Glutamatergic neuron (in vitro differentiated cells): ENCODE measurements at regions not wholly inside any gene's neighbourhood (a gene's known extent, or its start where the extent isn't known, plus 50 kb on each side); places are given as distances from the start of the nearest gene placed in this dataset.

ENCODE experiments used
- DNase-seq: peaks from one replicate; pipeline ENCODE4 v3.0.0; 2022
- H3K27ac Mint-ChIP-seq: one replicate; pipeline ENCODE4 v1.8.0; 2020; ENCODE audit warnings: mild to moderate bottlenecking, mixed read lengths, inconsistent platforms; ENCODE audit not compliant: unreplicated experiment
- H3K27me3 Mint-ChIP-seq: one replicate; pipeline ENCODE4 v1.8.0; 2020; ENCODE audit warnings: mild to moderate bottlenecking, moderate library complexity, mixed read lengths, inconsistent platforms; ENCODE audit not compliant: unreplicated experiment
- H3K36me3 Mint-ChIP-seq: one replicate; pipeline ENCODE4 v1.8.0; 2020; ENCODE audit warnings: mild to moderate bottlenecking, mixed read lengths, inconsistent platforms; ENCODE audit not compliant: unreplicated experiment
- H3K4me1 Mint-ChIP-seq: one replicate; pipeline ENCODE4 v1.8.0; 2020; ENCODE audit warnings: mild to moderate bottlenecking, low read depth, mixed read lengths, inconsistent platforms; ENCODE audit not compliant: unreplicated experiment
- H3K4me3 Mint-ChIP-seq: one replicate; pipeline ENCODE4 v1.8.0; 2020; ENCODE audit warnings: mild to moderate bottlenecking, mixed read lengths, inconsistent platforms; ENCODE audit not compliant: unreplicated experiment
- H3K9me3 Mint-ChIP-seq: one replicate; pipeline ENCODE4 v1.8.0; 2020; ENCODE audit warnings: mild to moderate bottlenecking, moderate library complexity, mixed read lengths, inconsistent platforms; ENCODE audit not compliant: unreplicated experiment
- TF ChIP-seq, protein P1 (sequence below): fragments of 200-600 bp; sonication (generic); IDR thresholded peaks from one replicate; pipeline ENCODE4 v1.5.0; 2021; ENCODE audit not compliant: partially characterized antibody, unreplicated experiment

DNA sequence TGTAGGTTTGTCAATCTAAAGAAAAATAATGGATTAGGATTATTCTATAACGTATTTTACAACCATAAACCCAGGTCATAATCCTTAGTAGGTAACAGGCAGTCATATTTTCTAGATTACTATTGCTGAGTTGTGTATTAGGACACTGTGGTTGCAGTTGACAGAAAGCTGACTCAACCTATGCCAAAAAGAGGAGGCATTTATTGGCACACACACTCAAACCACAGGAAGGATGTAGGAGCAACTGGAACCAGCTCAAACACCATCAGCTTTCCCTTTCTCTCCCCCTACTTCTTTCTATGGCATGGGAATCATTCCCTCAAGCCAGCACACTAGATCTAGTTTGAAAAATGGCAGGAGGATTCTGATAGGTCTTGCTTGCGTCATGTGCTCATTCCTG is 136.4 kb upstream of the FAM9C start:
- H3K4me1 Mint-ChIP-seq = no peaks in the 10 kb centered on the region
- no peak overlapping the region for H3K27ac Mint-ChIP-seq
- H3K36me3 Mint-ChIP-seq = no peaks in the 10 kb centered on the region
- TF ChIP-seq, protein P1, sequence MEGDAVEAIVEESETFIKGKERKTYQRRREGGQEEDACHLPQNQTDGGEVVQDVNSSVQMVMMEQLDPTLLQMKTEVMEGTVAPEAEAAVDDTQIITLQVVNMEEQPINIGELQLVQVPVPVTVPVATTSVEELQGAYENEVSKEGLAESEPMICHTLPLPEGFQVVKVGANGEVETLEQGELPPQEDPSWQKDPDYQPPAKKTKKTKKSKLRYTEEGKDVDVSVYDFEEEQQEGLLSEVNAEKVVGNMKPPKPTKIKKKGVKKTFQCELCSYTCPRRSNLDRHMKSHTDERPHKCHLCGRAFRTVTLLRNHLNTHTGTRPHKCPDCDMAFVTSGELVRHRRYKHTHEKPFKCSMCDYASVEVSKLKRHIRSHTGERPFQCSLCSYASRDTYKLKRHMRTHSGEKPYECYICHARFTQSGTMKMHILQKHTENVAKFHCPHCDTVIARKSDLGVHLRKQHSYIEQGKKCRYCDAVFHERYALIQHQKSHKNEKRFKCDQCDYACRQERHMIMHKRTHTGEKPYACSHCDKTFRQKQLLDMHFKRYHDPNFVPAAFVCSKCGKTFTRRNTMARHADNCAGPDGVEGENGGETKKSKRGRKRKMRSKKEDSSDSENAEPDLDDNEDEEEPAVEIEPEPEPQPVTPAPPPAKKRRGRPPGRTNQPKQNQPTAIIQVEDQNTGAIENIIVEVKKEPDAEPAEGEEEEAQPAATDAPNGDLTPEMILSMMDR = no peak
- H3K27me3 Mint-ChIP-seq = peaks cover 3% of the 10 kb centered on the region
- no peak overlapping the region for H3K4me3 Mint-ChIP-seq
- no peaks in the 10 kb centered on the region for H3K9me3 Mint-ChIP-seq
- DNase-seq = no peak

DNA sequence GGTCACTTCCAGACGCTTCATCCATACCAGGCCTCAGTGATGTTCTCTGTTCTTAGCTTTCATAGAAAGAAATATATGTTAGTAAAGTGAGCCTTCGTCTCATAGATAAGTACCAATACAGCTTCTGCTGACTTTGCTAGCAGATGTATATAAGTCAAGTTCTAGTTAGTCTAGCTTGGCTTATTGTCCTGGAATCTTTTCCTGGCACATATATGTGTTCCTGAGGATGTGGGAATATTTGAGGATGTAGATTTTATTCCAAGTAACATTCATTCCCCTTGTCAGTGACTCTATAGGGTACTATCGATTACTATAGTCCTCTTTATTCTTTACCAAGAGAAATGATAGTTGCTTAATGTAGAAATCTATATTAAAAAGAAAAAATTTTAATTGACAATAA is 135.2 kb upstream of the FAM9C start:
- H3K27ac Mint-ChIP-seq = no peak overlapping the region
- no peaks in the 10 kb centered on the region for H3K36me3 Mint-ChIP-seq
- H3K4me1 Mint-ChIP-seq = no peaks in the 10 kb centered on the region
- H3K27me3 Mint-ChIP-seq = peaks cover 3% of the 10 kb centered on the region
- no peak for DNase-seq
- H3K4me3 Mint-ChIP-seq = no peak overlapping the region
- no peaks in the 10 kb centered on the region for H3K9me3 Mint-ChIP-seq
- TF ChIP-seq, protein P1 = no peak

DNA sequence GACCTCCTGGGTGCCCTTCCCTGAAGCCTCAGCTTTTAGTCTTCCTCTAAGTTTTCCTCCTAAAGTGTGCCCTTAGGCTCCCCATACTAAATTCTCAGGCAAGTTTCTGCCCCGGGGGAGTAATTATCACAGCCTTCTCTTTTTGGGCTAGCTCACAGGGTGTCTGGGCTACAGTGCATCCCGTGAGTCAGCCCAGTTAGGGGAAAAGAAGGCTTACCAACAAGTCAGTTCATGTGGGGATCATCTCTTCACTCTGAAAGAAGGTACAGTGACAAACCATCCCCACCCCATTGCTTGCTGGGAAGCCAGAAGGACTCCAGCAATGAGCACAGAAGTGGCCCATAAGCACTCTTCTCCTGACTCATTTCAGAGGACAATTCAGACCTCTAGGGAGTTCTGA is 134.7 kb upstream of the FAM9C start:
- DNase-seq = no peak
- TF ChIP-seq, protein P1 = no peak
- Mint-ChIP-seq H3K27me3 (peaks cover 3% of the 10 kb centered on the region), H3K36me3 (no peaks in the 10 kb centered on the region), H3K9me3 (no peaks in the 10 kb centered on the region), H3K27ac (no peak overlapping the region), H3K4me3 (no peak overlapping the region), H3K4me1 (no peaks in the 10 kb centered on the region)

- H3K36me3 Mint-ChIP-seq = no peaks in the 10 kb centered on the region
- no peaks in the 10 kb centered on the region for H3K27me3 Mint-ChIP-seq
- no peak for DNase-seq
- no peak overlapping the region for H3K4me3 Mint-ChIP-seq
- no peaks in the 10 kb centered on the region for H3K4me1 Mint-ChIP-seq
- no peak overlapping the region for H3K27ac Mint-ChIP-seq
- TF ChIP-seq, protein P1 = no peak
- no peaks in the 10 kb centered on the region for H3K9me3 Mint-ChIP-seq
Observed at GRCh38 chrX:13177921-13178566, 133.6 kb upstream of the FAM9C start.

DNA sequence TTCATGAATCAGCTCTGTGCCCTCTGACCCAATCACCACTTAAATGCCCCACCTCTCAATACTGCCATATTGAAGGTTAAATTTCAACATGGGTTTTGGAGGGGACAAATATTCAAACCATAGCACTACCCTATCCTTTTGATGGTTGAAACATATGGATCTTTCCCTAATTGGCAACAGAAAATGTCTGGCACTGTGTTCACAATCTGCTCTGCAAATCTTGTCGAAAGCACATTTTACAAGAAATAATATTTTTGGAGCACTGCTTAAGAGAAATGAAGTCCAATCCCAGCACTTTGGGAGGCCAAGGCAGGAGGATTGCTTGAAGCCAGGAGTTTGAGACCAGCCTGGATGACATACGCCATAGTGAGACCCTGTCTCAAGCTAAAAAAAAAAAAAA is 130.6 kb upstream of the FAM9C start:
- Mint-ChIP-seq H3K27me3 (no peaks in the 10 kb centered on the region), H3K9me3 (no peaks in the 10 kb centered on the region), H3K27ac (no peak overlapping the region), H3K36me3 (no peaks in the 10 kb centered on the region), H3K4me1 (no peaks in the 10 kb centered on the region), H3K4me3 (no peak overlapping the region)
- TF ChIP-seq, protein P1 = no peak
- DNase-seq = no peak
